GM12878 (cell line): ENCODE measurements at regions not wholly inside any gene's neighbourhood (a gene's known extent, or its start where the extent isn't known, plus 50 kb on each side); places are given as distances from the start of the nearest gene placed in this dataset.

ENCODE experiments used
- ATAC-seq: fragments of 200-7000 bp; cut with Tn5 transposase; 3 replicates; pipeline ENCODE4 v1.9.1; 2020; ENCODE audit warnings: mild to moderate bottlenecking, moderate library complexity
- BruUV-seq: library from RNA; stranded (reverse); fragments of 400-500 nt; replicated peaks from 2 replicates; lab custom pipeline; 2021; lab: Mats Ljungman, UMichigan
- CTCF ChIA-PET: fragments of 300-600 bp; sonication (Branson Sonifier 250); formaldehyde crosslinking; extraction: SDS; loops from one replicate; lab custom pipeline; 2021; ENCODE audit warnings: inconsistent platforms; lab: Yijun Ruan, JAX
- POLR2A ChIA-PET: fragments of 350-600 bp; formaldehyde crosslinking; extraction: SDS; loops from one replicate; lab custom pipeline; 2021; ENCODE audit warnings: inconsistent platforms; lab: Charles Lee
- RAD21 ChIA-PET: fragments of 300-600 bp; sonication (Branson Sonifier 250); formaldehyde crosslinking; loops from one replicate; lab custom pipeline; 2023; ENCODE audit warnings: antibody characterized with exemption; ENCODE audit not compliant: unreplicated experiment; lab: Charles Lee
- SMC1A ChIA-PET: fragments of 300-600 bp; sonication (Branson Sonifier 250); formaldehyde crosslinking; loops from one replicate; lab custom pipeline; 2023; ENCODE audit not compliant: unreplicated experiment, uncharacterized antibody; lab: Charles Lee
- DNase-seq: peaks from one replicate; pipeline ENCODE4 v3.0.0-alpha.2; 2011; ENCODE audit warnings: low read depth, low spot score
- FAIRE-seq: peaks from 3 replicates; lab custom pipeline; 2011; peaks lifted over from hg19 to GRCh38; lab: Jason Lieb, UNC
- H2AFZ ChIP-seq: 2 replicates; pipeline ENCODE4 v1.6.0; 2011; ENCODE audit warnings: low read depth, low read length, control low read depth; ENCODE audit not compliant: control insufficient read depth
- H3K27ac ChIP-seq: 2 replicates; pipeline ENCODE4 v1.5.1; 2011; ENCODE audit warnings: control low read depth; ENCODE audit not compliant: control insufficient read depth, insufficient read depth
- H3K27me3 ChIP-seq, 2 experiments: replicated peaks in 1 of 2; 2 replicates each; pipeline versions ENCODE4 v1.6.0 to v1.6.1; 2011; ENCODE audit warnings: low read length in 1 of 2; ENCODE audit not compliant: control insufficient read depth in 2 of 2, insufficient read depth in 2 of 2
- H3K36me3 ChIP-seq, 2 experiments: 2 replicates each; pipeline ENCODE4 v1.5.1; 2011; ENCODE audit warnings: low read length in 1 of 2; ENCODE audit not compliant: control insufficient read depth in 2 of 2, insufficient read depth in 2 of 2
- H3K4me1 ChIP-seq: 2 replicates; pipeline ENCODE4 v1.6.1; 2011; ENCODE audit warnings: mild to moderate bottlenecking, low read length, moderate library complexity, mixed read lengths; ENCODE audit not compliant: control insufficient read depth, insufficient read depth
- H3K4me2 ChIP-seq: 2 replicates; pipeline ENCODE4 v1.6.0; 2011; ENCODE audit warnings: control low read depth; ENCODE audit not compliant: control insufficient read depth, insufficient read depth
- H3K4me3 ChIP-seq: fragments of 200-600 bp; sonication (generic); 2 replicates; pipeline ENCODE4 v1.5.1; 2016
- H3K79me2 ChIP-seq: 2 replicates; pipeline ENCODE4 v1.6.0; 2011; ENCODE audit warnings: low read length; ENCODE audit not compliant: control insufficient read depth, insufficient read depth
- H3K9ac ChIP-seq: 2 replicates; pipeline ENCODE4 v1.8.0; 2011; ENCODE audit warnings: low read length, control low read depth, mixed read lengths; ENCODE audit not compliant: control insufficient read depth, insufficient read depth
- H3K9me3 ChIP-seq: replicated peaks from 3 replicates; pipeline ENCODE4 v1.5.1; 2011; ENCODE audit warnings: mild to moderate bottlenecking, low read length; ENCODE audit not compliant: control insufficient read depth, insufficient read depth
- H4K20me1 ChIP-seq: 2 replicates; pipeline ENCODE4 v1.6.0; 2011; ENCODE audit not compliant: control insufficient read depth, insufficient read depth
- ATF3 ChIP-seq: IDR thresholded peaks from 2 replicates; pipeline ENCODE4 v1.6.1; 2011; ENCODE audit warnings: low read depth, mild to moderate bottlenecking, low read length, moderate library complexity, borderline replicate concordance; ENCODE audit errors: extremely low read depth
- CHD4 ChIP-seq: fragments of 200-600 bp; sonication (generic); IDR thresholded peaks from 2 replicates; pipeline ENCODE4 v1.6.1; 2016; ENCODE audit warnings: mild to moderate bottlenecking
- GABPA ChIP-seq: IDR thresholded peaks from 2 replicates; pipeline ENCODE4 v1.6.1; 2014; ENCODE audit warnings: antibody characterized with exemption, low read depth, mild to moderate bottlenecking, inconsistent platforms
- HDAC6 ChIP-seq: fragments of 200-600 bp; sonication (generic); IDR thresholded peaks from one replicate; pipeline ENCODE4 v1.8.0; 2017; ENCODE audit warnings: antibody characterized with exemption; ENCODE audit not compliant: unreplicated experiment
- LARP7 ChIP-seq: fragments of 450-650 bp; IDR thresholded peaks from 2 replicates; pipeline ENCODE4 v1.6.1; 2017; ENCODE audit warnings: mild to moderate bottlenecking
- MTA3 ChIP-seq: IDR thresholded peaks from 2 replicates; pipeline ENCODE4 v1.6.1; 2012; ENCODE audit warnings: low read length, inconsistent platforms, borderline replicate concordance
- NFYB ChIP-seq: IDR thresholded peaks from 2 replicates; pipeline ENCODE4 v1.6.1; 2011; ENCODE audit warnings: low read depth, mild to moderate bottlenecking, low read length, improper control_type of control experiment, moderate library complexity; ENCODE audit not compliant: insufficient read depth
- WGBS: methylation state at CpG from one replicate; pipeline ENCODE4 v1.1.6; 2016; ENCODE audit warnings: low lambda C conversion rate; ENCODE audit not compliant: insufficient replicate concordance, insufficient coverage; ENCODE audit errors: missing lambda C conversion rate; 5-methylcytosine and 5-hydroxymethylcytosine counted together
- in situ Hi-C: fragments of 300-500 bp; cut with MboI; formaldehyde crosslinking; loops from 9 replicates; pipeline ENCODE4 v1.14.3; 2018; ENCODE audit warnings: mixed read lengths
- intact Hi-C: fragments of 100-400 bp; cut with micrococcal nuclease; formaldehyde crosslinking; loops from one replicate; pipeline ENCODE4 v1.14.2; 2022; ENCODE audit not compliant: unreplicated experiment

- 42% methylated on average over 2 of the region's 2 CpGs for WGBS
- in situ Hi-C loops: no loop called here
- Histone ChIP-seq H3K36me3 (no peaks in the 10 kb centered on the region), H3K27me3 (no peaks in the 10 kb centered on the region), H2AFZ (no peak overlapping the region)
- TF ChIP-seq ATF3 (no peak), NFYB (no peak), LARP7 (no peak), MTA3 (no peak), GABPA (no peak)
- TF ChIP-seq, all 136 proteins: peak for 0
- H4K20me1 ChIP-seq: no peaks in the 10 kb centered on the region
- CTCF ChIA-PET: interaction anchor here (1.4 kb wide), 1 partner anchor 596 kb away, joined by 3 read pairs; no protein-coding TSS in a partner anchor
- intact Hi-C loops: no loop called here
- RAD21 ChIA-PET: no interaction called here
- no peak overlapping the region for H3K4me3 ChIP-seq
- no TSS peak for BruUV-seq
- FAIRE-seq: no peak
- no peak overlapping the region for H3K27ac ChIP-seq
- ATAC-seq: no peak
- no peaks in the 10 kb centered on the region for H3K79me2 ChIP-seq
- H3K9me3 ChIP-seq: no peaks in the 10 kb centered on the region
- DNase-seq: no peak
- no peak overlapping the region for H3K9ac ChIP-seq
- H3K4me1 ChIP-seq: no peaks in the 10 kb centered on the region
- POLR2A ChIA-PET: no interaction called here
- H3K4me2 ChIP-seq: no peak overlapping the region
- SMC1A ChIA-PET: interaction anchor here (1.2 kb wide), 1 partner anchor 12 kb away, joined by 3 read pairs; no protein-coding TSS in a partner anchor
These were observed 142.5 kb downstream of the TMX1 start for GRCh38 chr14:51382506-51382905.

- ATAC-seq (no peak), FAIRE-seq (no peak), DNase-seq (no peak)
- RAD21 ChIA-PET: no interaction called here
- H4K20me1 ChIP-seq: no peaks in the 10 kb centered on the region
- BruUV-seq: no TSS peak
- H3K4me3 ChIP-seq: no peak overlapping the region
- no peaks in the 10 kb centered on the region for H3K36me3 ChIP-seq
- no peak overlapping the region for H3K4me2 ChIP-seq
- H3K9ac ChIP-seq: no peak overlapping the region
- no peaks in the 10 kb centered on the region for H3K9me3 ChIP-seq
- TF ChIP-seq HDAC6: no peak
- no peak for TF ChIP-seq CHD4
- POLR2A ChIA-PET: no interaction called here
- SMC1A ChIA-PET: no interaction called here
- H3K4me1 ChIP-seq: no peaks in the 10 kb centered on the region
- CTCF ChIA-PET: interaction anchor here (1.9 kb wide), 1 partner anchor 394 kb away, joined by 6 read pairs; no protein-coding TSS in a partner anchor
- in situ Hi-C loops (no loop called here), intact Hi-C loops (no loop called here)
- no peak overlapping the region for H2AFZ ChIP-seq
- H3K79me2 ChIP-seq: no peaks in the 10 kb centered on the region
- no peak overlapping the region for H3K27ac ChIP-seq
- H3K27me3 ChIP-seq: no peaks in the 10 kb centered on the region
These were observed 146.4 kb downstream of the TMX1 start for GRCh38 chr14:51386411-51386810.
